OCI-LY3 (cell line): ENCODE measurements at regions not wholly inside any gene's neighbourhood (a gene's known extent, or its start where the extent isn't known, plus 50 kb on each side); places are given as distances from the start of the nearest gene placed in this dataset.

Experiments
- H2AFZ ChIP-seq: fragments of 200-600, 300-600 bp; shearing (Covaris generic); 2 replicates; pipeline ENCODE4 v1.6.0; 2014; ENCODE audit warnings: antibody characterized with exemption, low read depth, low read length
- H3K27ac ChIP-seq: fragments of 200-600, 300-600 bp; sonication (generic); 2 replicates; pipeline ENCODE4 v1.5.1; 2014; ENCODE audit warnings: mild to moderate bottlenecking, low read length, moderate library complexity, mixed read lengths
- H3K27me3 ChIP-seq: fragments of 200-600, 300-600 bp; sonication (generic); 2 replicates; pipeline ENCODE4 v1.6.1; 2014; ENCODE audit warnings: low read depth, low read length, mixed read lengths
- H3K36me3 ChIP-seq: fragments of 200-600, 300-600 bp; sonication (generic); replicated peaks from 2 replicates; pipeline ENCODE3; 2014; ENCODE audit warnings: low read depth, low read length, mixed read lengths
- H3K4me1 ChIP-seq: fragments of 300-600, 200-600 bp; sonication (generic); 2 replicates; pipeline ENCODE4 v1.6.1; 2014; ENCODE audit warnings: low read length, mixed read lengths
- H3K4me2 ChIP-seq: fragments of 200-600, 300-600 bp; sonication (generic); 2 replicates; pipeline ENCODE4 v1.6.1; 2014; ENCODE audit warnings: low read length, mixed read lengths
- H3K4me3 ChIP-seq: fragments of 300-600, 200-600 bp; sonication (generic); 2 replicates; pipeline ENCODE4 v1.5.1; 2014; ENCODE audit warnings: antibody characterized with exemption, mild to moderate bottlenecking, low read length, moderate library complexity
- H3K79me2 ChIP-seq: fragments of 300-600, 200-600 bp; shearing (Covaris generic); 2 replicates; pipeline ENCODE4 v1.6.1; 2014; ENCODE audit warnings: mild to moderate bottlenecking, low read length, mixed read lengths
- H3K9ac ChIP-seq: fragments of 300-600, 200-600 bp; shearing (Covaris generic); 2 replicates; pipeline ENCODE4 v1.6.0; 2014; ENCODE audit warnings: mild to moderate bottlenecking, low read length, moderate library complexity
- H3K9me3 ChIP-seq: fragments of 200-600, 300-600 bp; shearing (Covaris generic); 2 replicates; pipeline ENCODE4 v1.6.1; 2014; ENCODE audit warnings: low read length, mixed read lengths; ENCODE audit not compliant: insufficient read depth
- H4K20me1 ChIP-seq: fragments of 200-600, 300-600 bp; sonication (generic); 2 replicates; pipeline ENCODE4 v1.6.1; 2016; ENCODE audit warnings: low read length, mixed read lengths; ENCODE audit not compliant: insufficient read depth
- CTCF ChIP-seq: fragments of 200-600, 300-600 bp; sonication (generic); IDR thresholded peaks from 2 replicates; pipeline ENCODE4 v1.5.1; 2014; ENCODE audit warnings: antibody characterized with exemption, low read length, low read depth
- EZH2phosphoT487 ChIP-seq: fragments of 200-600 bp; shearing (Covaris generic); IDR thresholded peaks from 2 replicates; pipeline ENCODE4 v1.6.1; 2018; ENCODE audit warnings: antibody characterized with exemption, mixed run types, low read depth

- no peaks in the 10 kb centered on the region for H3K9me3 ChIP-seq
- no peaks in the 10 kb centered on the region for H3K36me3 ChIP-seq
- H3K4me1 ChIP-seq, result no peaks in the 10 kb centered on the region
- TF ChIP-seq EZH2phosphoT487, result no peak
- no peak for TF ChIP-seq CTCF
- H2AFZ ChIP-seq, result no peak overlapping the region
- H3K9ac ChIP-seq, result no peak overlapping the region
- H3K27ac ChIP-seq, result no peak overlapping the region
- H3K4me2 ChIP-seq, result no peak overlapping the region
- H3K4me3 ChIP-seq, result no peak overlapping the region
- no peaks in the 10 kb centered on the region for H3K79me2 ChIP-seq
- no peaks in the 10 kb centered on the region for H3K27me3 ChIP-seq
- H4K20me1 ChIP-seq, result no peaks in the 10 kb centered on the region
Observed at GRCh38 chr2:175476374-175476773, 294.9 kb upstream of the ATP5MC3 start.

GRCh38 chr2:175475130-175475529 lies 293.6 kb upstream of the ATP5MC3 start:
- no peaks in the 10 kb centered on the region for H3K36me3 ChIP-seq
- no peak overlapping the region for H3K9ac ChIP-seq
- no peak overlapping the region for H3K27ac ChIP-seq
- no peaks in the 10 kb centered on the region for H4K20me1 ChIP-seq
- no peaks in the 10 kb centered on the region for H3K9me3 ChIP-seq
- no peaks in the 10 kb centered on the region for H3K4me1 ChIP-seq
- H3K79me2 ChIP-seq, result no peaks in the 10 kb centered on the region
- TF ChIP-seq CTCF, result no peak
- no peak for TF ChIP-seq EZH2phosphoT487
- H3K4me3 ChIP-seq, result no peak overlapping the region
- H2AFZ ChIP-seq, result no peak overlapping the region
- no peak overlapping the region for H3K4me2 ChIP-seq
- H3K27me3 ChIP-seq, result no peaks in the 10 kb centered on the region

GRCh38 chr2:175468431-175469098 lies 287.1 kb upstream of the ATP5MC3 start:
- no peak overlapping the region for H3K4me3 ChIP-seq
- TF ChIP-seq EZH2phosphoT487 (no peak), CTCF (no peak)
- H2AFZ ChIP-seq, result 0 out of 2 replicates have a peak overlapping the region, but pooled peaks have one; percentile 40
- H3K4me2 ChIP-seq, result no peak overlapping the region; the same call in 1 of the 2 replicates
- no peak overlapping the region for H3K9ac ChIP-seq
- peaks cover 9% of the 10 kb centered on the region for H3K4me1 ChIP-seq
- no peak overlapping the region for H3K27ac ChIP-seq
- no peaks in the 10 kb centered on the region for H3K27me3 ChIP-seq
- H4K20me1 ChIP-seq, result no peaks in the 10 kb centered on the region
- H3K79me2 ChIP-seq, result no peaks in the 10 kb centered on the region
- H3K9me3 ChIP-seq, result no peaks in the 10 kb centered on the region
- no peaks in the 10 kb centered on the region for H3K36me3 ChIP-seq

GRCh38 chr2:175465101-175465500 lies 283.6 kb upstream of the ATP5MC3 start:
- no peak overlapping the region for H3K9ac ChIP-seq
- H3K9me3 ChIP-seq, result no peaks in the 10 kb centered on the region
- H3K4me2 ChIP-seq, result no peak overlapping the region
- no peak overlapping the region for H3K27ac ChIP-seq
- H3K27me3 ChIP-seq, result no peaks in the 10 kb centered on the region
- H3K36me3 ChIP-seq, result no peaks in the 10 kb centered on the region
- no peak overlapping the region for H2AFZ ChIP-seq
- no peak for TF ChIP-seq EZH2phosphoT487
- no peak for TF ChIP-seq CTCF
- H4K20me1 ChIP-seq, result no peaks in the 10 kb centered on the region
- H3K79me2 ChIP-seq, result no peaks in the 10 kb centered on the region
- H3K4me3 ChIP-seq, result no peak overlapping the region
- peaks cover 9% of the 10 kb centered on the region for H3K4me1 ChIP-seq
